ENCODE measurements at regions not wholly inside any gene's neighbourhood (a gene's known extent, or its start where the extent isn't known, plus 50 kb on each side); places are given as distances from the start of the nearest gene placed in this dataset.
A peak's percentile ranks its signal among the peaks of the same experiment; 100 is the strongest.

- H3K27ac ChIP-seq (ENCODE audit: low read depth, low read length), result no peak overlapping the region
- no peaks in the 10 kb centered on the region for H3K27me3 ChIP-seq (ENCODE audit: insufficient read depth, low read length)
- H2AFZ ChIP-seq (ENCODE audit: low read length, unreplicated experiment), result peak overlapping the region; percentile 28
- H3K4me3 ChIP-seq (ENCODE audit: low read depth, low read length), result no peak overlapping the region
- H3K79me2 ChIP-seq (ENCODE audit: control insufficient read depth, insufficient read depth, low read length, unreplicated experiment), result no peaks in the 10 kb centered on the region
- H3K4me1 ChIP-seq (ENCODE audit: control insufficient read depth, insufficient read depth, low read length, unreplicated experiment), result no peaks in the 10 kb centered on the region
- H3K36me3 ChIP-seq (ENCODE audit: insufficient read depth, low read length), result no peaks in the 10 kb centered on the region
Measured at GRCh38 chr5:106386287-106386686, 1284.5 kb downstream of the EFNA5 start.

GRCh38 chr5:106380736-106381135, 1290.0 kb downstream of the EFNA5 start:
- Histone ChIP-seq H3K4me1 (ENCODE audit: control insufficient read depth, insufficient read depth, low read length, unreplicated experiment) (no peaks in the 10 kb centered on the region), H2AFZ (ENCODE audit: low read length, unreplicated experiment) (peak overlapping the region; percentile 67), H3K36me3 (ENCODE audit: insufficient read depth, low read length) (no peaks in the 10 kb centered on the region), H3K27me3 (ENCODE audit: insufficient read depth, low read length) (no peaks in the 10 kb centered on the region), H3K4me3 (ENCODE audit: low read depth, low read length) (no peak overlapping the region), H3K27ac (ENCODE audit: low read depth, low read length) (no peak overlapping the region), H3K79me2 (ENCODE audit: control insufficient read depth, insufficient read depth, low read length, unreplicated experiment) (no peaks in the 10 kb centered on the region)

GRCh38 chr5:106376522-106376921, 1294.2 kb downstream of the EFNA5 start:
- Histone ChIP-seq H3K27ac (ENCODE audit: low read depth, low read length) (no peak overlapping the region), H2AFZ (ENCODE audit: low read length, unreplicated experiment) (no peak overlapping the region), H3K4me1 (ENCODE audit: control insufficient read depth, insufficient read depth, low read length, unreplicated experiment) (no peaks in the 10 kb centered on the region), H3K27me3 (ENCODE audit: insufficient read depth, low read length) (no peaks in the 10 kb centered on the region), H3K79me2 (ENCODE audit: control insufficient read depth, insufficient read depth, low read length, unreplicated experiment) (no peaks in the 10 kb centered on the region), H3K36me3 (ENCODE audit: insufficient read depth, low read length) (no peaks in the 10 kb centered on the region), H3K4me3 (ENCODE audit: low read depth, low read length) (no peak overlapping the region)

GRCh38 chr5:106374956-106375355, 1295.8 kb downstream of the EFNA5 start:
- H3K4me3 ChIP-seq (ENCODE audit: low read depth, low read length), result no peak overlapping the region
- no peak overlapping the region for H2AFZ ChIP-seq (ENCODE audit: low read length, unreplicated experiment)
- H3K27me3 ChIP-seq (ENCODE audit: insufficient read depth, low read length), result no peaks in the 10 kb centered on the region
- no peak overlapping the region for H3K27ac ChIP-seq (ENCODE audit: low read depth, low read length)
- H3K4me1 ChIP-seq (ENCODE audit: control insufficient read depth, insufficient read depth, low read length, unreplicated experiment), result no peaks in the 10 kb centered on the region
- H3K79me2 ChIP-seq (ENCODE audit: control insufficient read depth, insufficient read depth, low read length, unreplicated experiment), result no peaks in the 10 kb centered on the region
- H3K36me3 ChIP-seq (ENCODE audit: insufficient read depth, low read length), result no peaks in the 10 kb centered on the region

GRCh38 chr5:106368021-106368420, 1302.7 kb downstream of the EFNA5 start:
- H3K4me3 ChIP-seq (ENCODE audit: low read depth, low read length), result no peak overlapping the region
- H3K4me1 ChIP-seq (ENCODE audit: control insufficient read depth, insufficient read depth, low read length, unreplicated experiment), result no peaks in the 10 kb centered on the region
- no peaks in the 10 kb centered on the region for H3K36me3 ChIP-seq (ENCODE audit: insufficient read depth, low read length)
- no peaks in the 10 kb centered on the region for H3K79me2 ChIP-seq (ENCODE audit: control insufficient read depth, insufficient read depth, low read length, unreplicated experiment)
- H2AFZ ChIP-seq (ENCODE audit: low read length, unreplicated experiment), result no peak overlapping the region
- no peaks in the 10 kb centered on the region for H3K27me3 ChIP-seq (ENCODE audit: insufficient read depth, low read length)
- no peak overlapping the region for H3K27ac ChIP-seq (ENCODE audit: low read depth, low read length)

- no peak overlapping the region for H2AFZ ChIP-seq (ENCODE audit: low read length, unreplicated experiment)
- no peaks in the 10 kb centered on the region for H3K36me3 ChIP-seq (ENCODE audit: insufficient read depth, low read length)
- no peaks in the 10 kb centered on the region for H3K79me2 ChIP-seq (ENCODE audit: control insufficient read depth, insufficient read depth, low read length, unreplicated experiment)
- no peaks in the 10 kb centered on the region for H3K27me3 ChIP-seq (ENCODE audit: insufficient read depth, low read length)
- H3K4me3 ChIP-seq (ENCODE audit: low read depth, low read length), result no peak overlapping the region
- H3K27ac ChIP-seq (ENCODE audit: low read depth, low read length), result no peak overlapping the region
- H3K4me1 ChIP-seq (ENCODE audit: control insufficient read depth, insufficient read depth, low read length, unreplicated experiment), result no peaks in the 10 kb centered on the region
Measured at GRCh38 chr5:106367281-106367680, 1303.5 kb downstream of the EFNA5 start.

GRCh38 chr5:106363578-106363977, 1307.2 kb downstream of the EFNA5 start:
- Histone ChIP-seq H3K4me1 (ENCODE audit: control insufficient read depth, insufficient read depth, low read length, unreplicated experiment) (no peaks in the 10 kb centered on the region), H3K36me3 (ENCODE audit: insufficient read depth, low read length) (no peaks in the 10 kb centered on the region), H2AFZ (ENCODE audit: low read length, unreplicated experiment) (no peak overlapping the region), H3K27ac (ENCODE audit: low read depth, low read length) (no peak overlapping the region), H3K79me2 (ENCODE audit: control insufficient read depth, insufficient read depth, low read length, unreplicated experiment) (no peaks in the 10 kb centered on the region), H3K27me3 (ENCODE audit: insufficient read depth, low read length) (no peaks in the 10 kb centered on the region), H3K4me3 (ENCODE audit: low read depth, low read length) (no peak overlapping the region)

- Histone ChIP-seq H3K4me1 (ENCODE audit: control insufficient read depth, insufficient read depth, low read length, unreplicated experiment) (peaks cover 10% of the 10 kb centered on the region), H3K27me3 (ENCODE audit: insufficient read depth, low read length) (no peaks in the 10 kb centered on the region), H3K36me3 (ENCODE audit: insufficient read depth, low read length) (no peaks in the 10 kb centered on the region), H3K27ac (ENCODE audit: low read depth, low read length) (no peak overlapping the region), H3K79me2 (ENCODE audit: control insufficient read depth, insufficient read depth, low read length, unreplicated experiment) (no peaks in the 10 kb centered on the region), H2AFZ (ENCODE audit: low read length, unreplicated experiment) (no peak overlapping the region), H3K4me3 (ENCODE audit: low read depth, low read length) (no peak overlapping the region)
Measured at GRCh38 chr5:106361905-106362304, 1308.8 kb downstream of the EFNA5 start.

- Histone ChIP-seq H3K36me3 (ENCODE audit: insufficient read depth, low read length) (no peaks in the 10 kb centered on the region), H3K4me3 (ENCODE audit: low read depth, low read length) (no peak overlapping the region), H2AFZ (ENCODE audit: low read length, unreplicated experiment) (peak overlapping the region; percentile 14), H3K27me3 (ENCODE audit: insufficient read depth, low read length) (no peaks in the 10 kb centered on the region), H3K79me2 (ENCODE audit: control insufficient read depth, insufficient read depth, low read length, unreplicated experiment) (no peaks in the 10 kb centered on the region), H3K27ac (ENCODE audit: low read depth, low read length) (no peak overlapping the region), H3K4me1 (ENCODE audit: control insufficient read depth, insufficient read depth, low read length, unreplicated experiment) (no peaks in the 10 kb centered on the region)
Measured at GRCh38 chr5:106331415-106331814, 1339.3 kb downstream of the EFNA5 start.

GRCh38 chr5:106324356-106324755, 1346.4 kb downstream of the EFNA5 start:
- no peak overlapping the region for H3K27ac ChIP-seq (ENCODE audit: low read depth, low read length)
- no peak overlapping the region for H2AFZ ChIP-seq (ENCODE audit: low read length, unreplicated experiment)
- H3K79me2 ChIP-seq (ENCODE audit: control insufficient read depth, insufficient read depth, low read length, unreplicated experiment), result no peaks in the 10 kb centered on the region
- H3K27me3 ChIP-seq (ENCODE audit: insufficient read depth, low read length), result no peaks in the 10 kb centered on the region
- no peak overlapping the region for H3K4me3 ChIP-seq (ENCODE audit: low read depth, low read length)
- H3K4me1 ChIP-seq (ENCODE audit: control insufficient read depth, insufficient read depth, low read length, unreplicated experiment), result no peaks in the 10 kb centered on the region
- H3K36me3 ChIP-seq (ENCODE audit: insufficient read depth, low read length), result no peaks in the 10 kb centered on the region

GRCh38 chr5:106321242-106321641, 1349.5 kb downstream of the EFNA5 start:
- H2AFZ ChIP-seq (ENCODE audit: low read length, unreplicated experiment), result no peak overlapping the region

More at GRCh38 chr5:106321242-106321641, 1349.5 kb downstream of the EFNA5 start:
- H3K27ac ChIP-seq (ENCODE audit: low read depth, low read length), result no peak overlapping the region
- no peaks in the 10 kb centered on the region for H3K79me2 ChIP-seq (ENCODE audit: control insufficient read depth, insufficient read depth, low read length, unreplicated experiment)
- H3K4me3 ChIP-seq (ENCODE audit: low read depth, low read length), result no peak overlapping the region
- no peaks in the 10 kb centered on the region for H3K36me3 ChIP-seq (ENCODE audit: insufficient read depth, low read length)
- H3K4me1 ChIP-seq (ENCODE audit: control insufficient read depth, insufficient read depth, low read length, unreplicated experiment), result no peaks in the 10 kb centered on the region
- H3K27me3 ChIP-seq (ENCODE audit: insufficient read depth, low read length), result no peaks in the 10 kb centered on the region

All from ACC112 (cell line).